MM.1S (cell line): ENCODE measurements at regions not wholly inside any gene's neighbourhood (a gene's known extent, or its start where the extent isn't known, plus 50 kb on each side); places are given as distances from the start of the nearest gene placed in this dataset.

ENCODE experiments used
- DNase-seq: peaks from one replicate; pipeline ENCODE4 v3.0.0-alpha.2; 2015
- H2AFZ ChIP-seq: fragments of 300-600 bp; sonication (generic); 2 replicates; pipeline ENCODE4 v1.6.0; 2016; ENCODE audit warnings: antibody characterized with exemption, low read length
- H3F3A ChIP-seq: fragments of 300-600 bp; sonication (generic); 2 replicates; pipeline ENCODE4 v1.6.1; 2016; ENCODE audit warnings: mild to moderate bottlenecking, antibody characterized with exemption, low read length, moderate library complexity, mixed read lengths; ENCODE audit not compliant: insufficient read depth
- H3K27ac ChIP-seq: fragments of 300-600 bp; sonication (generic); 2 replicates; pipeline ENCODE4 v1.5.1; 2016; ENCODE audit warnings: mild to moderate bottlenecking, low read length
- H3K27me3 ChIP-seq: fragments of 300-600 bp; sonication (generic); replicated peaks from 2 replicates; pipeline ENCODE4 v1.6.0; 2016; ENCODE audit warnings: low read length; ENCODE audit not compliant: insufficient read depth
- H3K36me3 ChIP-seq: fragments of 300-600 bp; sonication (generic); replicated peaks from 2 replicates; pipeline ENCODE4 v1.6.1; 2016; ENCODE audit warnings: mild to moderate bottlenecking, low read length, mixed read lengths; ENCODE audit not compliant: insufficient read depth
- H3K4me1 ChIP-seq: fragments of 300-600 bp; sonication (generic); 2 replicates; pipeline ENCODE4 v1.6.1; 2016; ENCODE audit warnings: low read length, mixed read lengths
- H3K4me2 ChIP-seq: fragments of 300-600 bp; sonication (generic); 2 replicates; pipeline ENCODE4 v1.6.0; 2016; ENCODE audit warnings: low read depth, low read length
- H3K4me3 ChIP-seq: fragments of 300-600 bp; sonication (generic); 2 replicates; pipeline ENCODE4 v1.5.1; 2016; ENCODE audit warnings: low read length, mixed read lengths
- H3K79me2 ChIP-seq: fragments of 300-600 bp; sonication (generic); 2 replicates; pipeline ENCODE4 v1.6.1; 2016; ENCODE audit warnings: mixed run types, low read length, mixed read lengths
- H3K9ac ChIP-seq: fragments of 300-600 bp; sonication (generic); 2 replicates; pipeline ENCODE4 v1.6.1; 2016; ENCODE audit warnings: low read length, mixed read lengths
- H3K9me2 ChIP-seq: fragments of 300-600 bp; sonication (generic); replicated peaks from 2 replicates; pipeline ENCODE4 v1.6.1; 2016; ENCODE audit warnings: mild to moderate bottlenecking, low read length, mixed read lengths; ENCODE audit not compliant: insufficient read depth
- H3K9me3 ChIP-seq: fragments of 300-600 bp; sonication (generic); replicated peaks from 2 replicates; pipeline ENCODE4 v1.6.1; 2016; ENCODE audit warnings: mild to moderate bottlenecking, low read length, mixed read lengths; ENCODE audit not compliant: insufficient read depth
- H4K20me1 ChIP-seq: fragments of 300-600 bp; sonication (generic); 2 replicates; pipeline ENCODE4 v1.6.1; 2016; ENCODE audit warnings: mild to moderate bottlenecking, low read length, moderate library complexity, mixed read lengths; ENCODE audit not compliant: insufficient read depth
- CTCF ChIP-seq: fragments of 300-600 bp; sonication (generic); IDR thresholded peaks from 2 replicates; pipeline ENCODE4 v1.5.1; 2016; ENCODE audit warnings: antibody characterized with exemption, low read length, mixed read lengths
- EZH2 ChIP-seq: fragments of 300-600 bp; sonication (generic); optimal IDR thresholded peaks from 2 replicates; pipeline ENCODE3; 2017; ENCODE audit warnings: low read depth, mild to moderate bottlenecking, antibody characterized with exemption, low read length, mixed read lengths
- EZH2phosphoT487 ChIP-seq: fragments of 300-600 bp; sonication (generic); IDR thresholded peaks from 2 replicates; pipeline ENCODE4 v1.6.1; 2018; ENCODE audit warnings: antibody characterized with exemption, low read length

- no peaks in the 10 kb centered on the region for H3K36me3 ChIP-seq
- no peaks in the 10 kb centered on the region for H3F3A ChIP-seq
- H2AFZ ChIP-seq = no peak overlapping the region
Observed at GRCh38 chr16:54586474-54587175, 300.0 kb upstream of the IRX3 start.

GRCh38 chr16:54585998-54586340 is 299.4 kb upstream of the IRX3 start:
- Histone ChIP-seq H2AFZ (no peak overlapping the region), H3K27ac (no peak overlapping the region), H3K4me2 (no peak overlapping the region), H3K4me1 (no peaks in the 10 kb centered on the region), H3K9me3 (no peaks in the 10 kb centered on the region), H3K36me3 (no peaks in the 10 kb centered on the region), H3K9ac (no peak overlapping the region), H4K20me1 (no peaks in the 10 kb centered on the region), H3K27me3 (no peaks in the 10 kb centered on the region), H3F3A (no peaks in the 10 kb centered on the region), H3K79me2 (no peaks in the 10 kb centered on the region), H3K9me2 (no peaks in the 10 kb centered on the region), H3K4me3 (no peak overlapping the region)
- no peak for TF ChIP-seq EZH2phosphoT487
- TF ChIP-seq CTCF = no peak
- TF ChIP-seq EZH2 = no peak
- no peak for DNase-seq

More at GRCh38 chr16:54586474-54587175, 300.0 kb upstream of the IRX3 start:
- H4K20me1 ChIP-seq = no peaks in the 10 kb centered on the region
- no peaks in the 10 kb centered on the region for H3K27me3 ChIP-seq
- H3K9me3 ChIP-seq = no peaks in the 10 kb centered on the region
- no peak overlapping the region for H3K4me3 ChIP-seq
- no peak for DNase-seq
- H3K79me2 ChIP-seq = no peaks in the 10 kb centered on the region
- H3K9ac ChIP-seq = no peak overlapping the region
- TF ChIP-seq CTCF (no peak), EZH2 (no peak)
- no peaks in the 10 kb centered on the region for H3K9me2 ChIP-seq
- no peak overlapping the region for H3K4me2 ChIP-seq
- no peaks in the 10 kb centered on the region for H3K4me1 ChIP-seq
- no peak overlapping the region for H3K27ac ChIP-seq

GRCh38 chr16:54585094-54585997 is 298.8 kb upstream of the IRX3 start:
- no peak overlapping the region for H3K4me2 ChIP-seq
- no peak overlapping the region for H3K4me3 ChIP-seq
- no peak overlapping the region for H3K9ac ChIP-seq
- no peaks in the 10 kb centered on the region for H3F3A ChIP-seq
- H4K20me1 ChIP-seq = no peaks in the 10 kb centered on the region
- H3K79me2 ChIP-seq = no peaks in the 10 kb centered on the region
- no peak overlapping the region for H3K27ac ChIP-seq
- DNase-seq = no peak
- H2AFZ ChIP-seq = no peak overlapping the region
- H3K9me3 ChIP-seq = no peaks in the 10 kb centered on the region
- H3K27me3 ChIP-seq = no peaks in the 10 kb centered on the region
- H3K4me1 ChIP-seq = no peaks in the 10 kb centered on the region
- no peaks in the 10 kb centered on the region for H3K36me3 ChIP-seq
- no peak for TF ChIP-seq EZH2phosphoT487
- no peak for TF ChIP-seq EZH2
- TF ChIP-seq CTCF = no peak
- H3K9me2 ChIP-seq = no peaks in the 10 kb centered on the region
